ENCODE measurements at regions not wholly inside any gene's neighbourhood (a gene's known extent, or its start where the extent isn't known, plus 50 kb on each side); places are given as distances from the start of the nearest gene placed in this dataset.
"Not testable (repeated sequence)": the region's sequence is repeated elsewhere in the genome, so short reads cannot be mapped to it uniquely, and the experiment has no call there.

DNA sequence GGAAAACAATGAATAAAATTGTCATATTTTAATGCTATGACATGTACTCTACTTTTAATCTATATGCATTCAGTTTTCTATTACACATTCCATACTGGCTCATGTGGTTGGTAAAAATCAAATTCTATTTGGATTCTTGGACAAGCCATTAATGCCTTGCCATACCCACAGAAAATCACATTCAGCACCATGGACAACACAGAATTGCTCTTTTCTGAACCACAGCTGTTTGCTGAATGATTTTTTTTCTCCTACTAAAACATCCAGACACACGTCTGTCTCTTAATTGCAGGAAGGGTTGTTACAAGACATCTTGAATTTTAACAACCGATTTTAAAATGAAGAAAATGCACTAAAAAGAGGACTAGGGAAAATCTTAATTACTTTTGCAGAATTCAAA is 675.6 kb downstream of the BRINP1 start:
- no peak overlapping the region for H3K27ac ChIP-seq
- no peaks in the 10 kb centered on the region for H3K9me3 ChIP-seq (replicated peaks in 1 of 3)
- intact Hi-C loops (cut with DNase I) = no loop called here
- TF ChIP-seq, protein P1, sequence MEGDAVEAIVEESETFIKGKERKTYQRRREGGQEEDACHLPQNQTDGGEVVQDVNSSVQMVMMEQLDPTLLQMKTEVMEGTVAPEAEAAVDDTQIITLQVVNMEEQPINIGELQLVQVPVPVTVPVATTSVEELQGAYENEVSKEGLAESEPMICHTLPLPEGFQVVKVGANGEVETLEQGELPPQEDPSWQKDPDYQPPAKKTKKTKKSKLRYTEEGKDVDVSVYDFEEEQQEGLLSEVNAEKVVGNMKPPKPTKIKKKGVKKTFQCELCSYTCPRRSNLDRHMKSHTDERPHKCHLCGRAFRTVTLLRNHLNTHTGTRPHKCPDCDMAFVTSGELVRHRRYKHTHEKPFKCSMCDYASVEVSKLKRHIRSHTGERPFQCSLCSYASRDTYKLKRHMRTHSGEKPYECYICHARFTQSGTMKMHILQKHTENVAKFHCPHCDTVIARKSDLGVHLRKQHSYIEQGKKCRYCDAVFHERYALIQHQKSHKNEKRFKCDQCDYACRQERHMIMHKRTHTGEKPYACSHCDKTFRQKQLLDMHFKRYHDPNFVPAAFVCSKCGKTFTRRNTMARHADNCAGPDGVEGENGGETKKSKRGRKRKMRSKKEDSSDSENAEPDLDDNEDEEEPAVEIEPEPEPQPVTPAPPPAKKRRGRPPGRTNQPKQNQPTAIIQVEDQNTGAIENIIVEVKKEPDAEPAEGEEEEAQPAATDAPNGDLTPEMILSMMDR (IDR thresholded peaks at IDR 0.05) = no peak
- TF ChIP-seq POLR2A (IDR thresholded peaks at IDR 0.05) = no peak
- 34 to 48% (median 38%) methylated on average over 2 of the region's 2 CpGs for WGBS, 4 donors
- no peaks in the 10 kb centered on the region for H3K36me3 ChIP-seq (replicated peaks in 1 of 2)
- no peak overlapping the region for H3K4me3 ChIP-seq
- H3K27me3 ChIP-seq = no peaks in the 10 kb centered on the region
- no peak for DNase-seq
- H3K4me1 ChIP-seq (replicated peaks in 1 of 2) = no peaks in the 10 kb centered on the region

GRCh38 chr9:118695249-118695648 is 674.0 kb downstream of the BRINP1 start:
- H3K27ac ChIP-seq; DNase-seq; H3K4me3 ChIP-seq; H3K36me3 ChIP-seq (replicated peaks in 1 of 2); H3K4me1 ChIP-seq (replicated peaks in 1 of 2); intact Hi-C loops (cut with DNase I); H3K27me3 ChIP-seq; H3K9me3 ChIP-seq (replicated peaks in 1 of 3): not testable (repeated sequence)
- 86 to 88% (median 86%) methylated on average over 23 of the region's 23 CpGs for WGBS, 4 donors

DNA sequence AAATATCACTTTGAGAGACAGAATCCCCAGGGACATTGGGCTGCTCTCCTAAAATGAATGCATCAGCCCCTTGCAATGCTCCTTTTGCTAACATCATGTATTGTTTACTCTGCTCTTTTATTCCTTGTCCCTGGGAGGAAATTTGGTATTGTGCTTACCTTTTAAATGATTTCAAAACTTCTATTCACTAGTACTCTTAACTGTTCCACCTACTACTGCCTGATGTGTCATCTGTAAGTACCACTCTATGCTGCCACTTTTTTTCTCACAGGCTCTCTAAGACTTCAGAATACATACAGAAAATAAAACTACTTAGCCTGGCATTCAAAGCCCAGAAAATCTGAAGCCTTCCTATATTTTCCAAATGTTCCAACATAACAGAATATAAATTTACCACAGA is 667.2 kb downstream of the BRINP1 start:
- H3K36me3 ChIP-seq (replicated peaks in 1 of 2) = no peaks in the 10 kb centered on the region
- intact Hi-C loops (cut with DNase I) = no loop called here
- no peaks in the 10 kb centered on the region for H3K9me3 ChIP-seq (replicated peaks in 1 of 3)
- no peak overlapping the region for H3K4me3 ChIP-seq
- H3K27me3 ChIP-seq = no peaks in the 10 kb centered on the region
- H3K4me1 ChIP-seq (replicated peaks in 1 of 2) = no peaks in the 10 kb centered on the region
- no peak for TF ChIP-seq POLR2A (IDR thresholded peaks at IDR 0.05)
- TF ChIP-seq, protein P1 (IDR thresholded peaks at IDR 0.05) = no peak
- DNase-seq = no peak
- no peak overlapping the region for H3K27ac ChIP-seq

DNA sequence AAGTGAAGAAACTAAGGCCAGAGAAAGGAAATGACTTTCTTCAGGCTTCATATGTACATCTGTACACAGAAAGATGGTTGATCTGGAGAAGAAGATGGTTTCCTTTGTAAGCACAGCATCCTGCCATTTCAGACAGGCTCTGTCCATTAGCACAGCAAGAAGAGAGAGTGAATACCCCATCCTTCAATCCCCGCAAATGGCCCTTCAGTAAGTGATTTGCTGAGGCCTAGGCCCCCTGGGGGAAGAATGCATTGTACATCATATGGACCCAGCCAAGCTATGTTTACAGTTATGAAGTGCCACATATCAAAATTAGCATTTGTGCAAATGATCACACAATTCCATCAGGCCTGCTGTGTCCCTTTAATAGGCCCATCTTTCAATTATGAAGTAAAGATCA is 657.4 kb downstream of the BRINP1 start:
- intact Hi-C loops (cut with DNase I) = no loop called here
- H3K9me3 ChIP-seq (replicated peaks in 1 of 3) = no peaks in the 10 kb centered on the region
- 84 to 100% (median 92%) methylated on average over 1 of the region's 1 CpG for WGBS, 4 donors

GRCh38 chr9:118721276-118721675 is 648.0 kb downstream of the BRINP1 start:
- WGBS, 4 donors = 74 to 77% (median 75%) methylated on average over 3 of the region's 3 CpGs
- intact Hi-C loops (cut with DNase I) = no loop called here
- no peaks in the 10 kb centered on the region for H3K27me3 ChIP-seq
- DNase-seq = no peak
- H3K27ac ChIP-seq = no peak overlapping the region
- H3K36me3 ChIP-seq (replicated peaks in 1 of 2) = no peaks in the 10 kb centered on the region
- TF ChIP-seq, protein P1 (IDR thresholded peaks at IDR 0.05) = no peak
- no peak for TF ChIP-seq POLR2A (IDR thresholded peaks at IDR 0.05)
- no peak overlapping the region for H3K4me3 ChIP-seq
- no peaks in the 10 kb centered on the region for H3K4me1 ChIP-seq (replicated peaks in 1 of 2)
- H3K9me3 ChIP-seq (replicated peaks in 1 of 3) = no peaks in the 10 kb centered on the region

More for the DNA sequence above, 657.4 kb downstream of the BRINP1 start:
- no peaks in the 10 kb centered on the region for H3K27me3 ChIP-seq
- no peaks in the 10 kb centered on the region for H3K4me1 ChIP-seq (replicated peaks in 1 of 2)
- no peak overlapping the region for H3K4me3 ChIP-seq
- DNase-seq = no peak
- no peak overlapping the region for H3K27ac ChIP-seq
- TF ChIP-seq, protein P1 (IDR thresholded peaks at IDR 0.05) = no peak
- no peak for TF ChIP-seq POLR2A (IDR thresholded peaks at IDR 0.05)
- no peaks in the 10 kb centered on the region for H3K36me3 ChIP-seq (replicated peaks in 1 of 2)

Data from adrenal gland (tissue), 9 donors.